GM23338 (cell line): ENCODE measurements at regions not wholly inside any gene's neighbourhood (a gene's known extent, or its start where the extent isn't known, plus 50 kb on each side); places are given as distances from the start of the nearest gene placed in this dataset.

Experiments used
- ATAC-seq: fragments of 200-7000 bp; cut with Tn5 transposase; 3 replicates; pipeline ENCODE4 v1.9.1; 2020
- DNase-seq: peaks from one replicate; pipeline ENCODE4 v3.0.0-alpha.2; 2015; ENCODE audit warnings: low spot score
- H2AFZ ChIP-seq: fragments of 200-600 bp; sonication (generic); 2 replicates; pipeline ENCODE4 v1.8.0; 2016; ENCODE audit warnings: antibody characterized with exemption, mild to moderate bottlenecking, moderate library complexity
- H3F3A ChIP-seq: fragments of 200-600 bp; sonication (generic); replicated peaks from 2 replicates; pipeline ENCODE4 v1.8.0; 2017; ENCODE audit warnings: antibody characterized with exemption, mixed run types, low read depth
- H3K27ac ChIP-seq: fragments of 200-600 bp; sonication (generic); 2 replicates; pipeline ENCODE4 v1.6.1; 2016; ENCODE audit warnings: low read depth
- H3K27me3 ChIP-seq: fragments of 200-600 bp; sonication (generic); 2 replicates; pipeline ENCODE4 v1.8.0; 2016; ENCODE audit warnings: mild to moderate bottlenecking, mixed run types, moderate library complexity; ENCODE audit not compliant: insufficient read depth
- H3K36me3 ChIP-seq: fragments of 200-600 bp; sonication (generic); 2 replicates; pipeline ENCODE4 v1.8.0; 2016; ENCODE audit warnings: mild to moderate bottlenecking; ENCODE audit not compliant: insufficient read depth
- H3K4me1 ChIP-seq: fragments of 200-600 bp; sonication (generic); 2 replicates; pipeline ENCODE4 v1.8.0; 2016; ENCODE audit warnings: mild to moderate bottlenecking, moderate library complexity; ENCODE audit not compliant: insufficient read depth
- H3K4me2 ChIP-seq: fragments of 200-600 bp; sonication (generic); 2 replicates; pipeline ENCODE4 v1.7.1; 2017; ENCODE audit warnings: mixed run types
- H3K4me3 ChIP-seq: fragments of 200-600 bp; sonication (generic); 2 replicates; pipeline ENCODE4 v1.6.1; 2016; ENCODE audit warnings: mixed run types
- H3K79me2 ChIP-seq: fragments of 200-600 bp; sonication (generic); replicated peaks from 2 replicates; pipeline ENCODE4 v1.8.0; 2017; ENCODE audit warnings: mild to moderate bottlenecking; ENCODE audit not compliant: insufficient read depth
- H3K9me2 ChIP-seq: fragments of 200-600 bp; sonication (generic); 2 replicates; pipeline ENCODE4 v1.8.0; 2017; ENCODE audit not compliant: insufficient read depth
- H4K20me1 ChIP-seq: fragments of 200-600 bp; sonication (generic); replicated peaks from 2 replicates; pipeline ENCODE4 v1.8.0; 2017; ENCODE audit warnings: mild to moderate bottlenecking; ENCODE audit not compliant: insufficient read depth
- H3K27ac Mint-ChIP-seq: 2 replicates; pipeline ENCODE4 v1.8.0; 2020; ENCODE audit warnings: inconsistent platforms, mild to moderate bottlenecking, moderate library complexity, mixed read lengths
- H3K27me3 Mint-ChIP-seq: 3 replicates; pipeline ENCODE4 v1.8.0; 2022; ENCODE audit warnings: low read depth, mild to moderate bottlenecking, moderate library complexity, mixed read lengths, inconsistent platforms; ENCODE audit not compliant: insufficient read depth, poor library complexity
- H3K36me3 Mint-ChIP-seq: 3 replicates; pipeline ENCODE4 v1.8.0; 2021; ENCODE audit warnings: low read depth, mild to moderate bottlenecking, inconsistent platforms, moderate library complexity, mixed read lengths
- H3K4me1 Mint-ChIP-seq: 3 replicates; pipeline ENCODE4 v1.8.0; 2020; ENCODE audit warnings: mild to moderate bottlenecking, inconsistent platforms, mixed read lengths
- H3K4me3 Mint-ChIP-seq: 3 replicates; pipeline ENCODE4 v1.8.0; 2021; ENCODE audit warnings: moderate library complexity, mild to moderate bottlenecking, inconsistent platforms, mixed read lengths
- H3K9me3 Mint-ChIP-seq: 3 replicates; pipeline ENCODE4 v1.8.0; 2020; ENCODE audit warnings: moderate library complexity, mild to moderate bottlenecking, inconsistent platforms, mixed read lengths
- CREB1 ChIP-seq: fragments of 250-450 bp; sonication (Bioruptor Pico); IDR thresholded peaks from 2 replicates; pipeline ENCODE4 v1.5.0; 2020; ENCODE audit warnings: low read depth, mild to moderate bottlenecking, moderate library complexity
- EZH2 ChIP-seq: fragments of 200-600 bp; sonication (generic); IDR thresholded peaks from one replicate; pipeline ENCODE4 v1.8.0; 2017; ENCODE audit warnings: antibody characterized with exemption, mild to moderate bottlenecking, low read depth; ENCODE audit not compliant: unreplicated experiment
- EZH2phosphoT487 ChIP-seq: fragments of 200-600 bp; sonication (generic); IDR thresholded peaks from one replicate; pipeline ENCODE4 v1.8.1; 2018; ENCODE audit warnings: antibody characterized with exemption; ENCODE audit not compliant: unreplicated experiment
- NANOG ChIP-seq: IDR thresholded peaks from 2 replicates; pipeline ENCODE4 v1.6.1; 2016; ENCODE audit warnings: antibody characterized with exemption, borderline replicate concordance
- STAT1 ChIP-seq: IDR thresholded peaks from one replicate; pipeline ENCODE4 v1.6.1; 2016; ENCODE audit warnings: antibody characterized with exemption; ENCODE audit not compliant: unreplicated experiment
- ZNF331 ChIP-seq: fragments of 250-450 bp; sonication (Bioruptor Pico); IDR thresholded peaks from 2 replicates; pipeline ENCODE4 v1.5.0; 2020; ENCODE audit warnings: low read depth, mild to moderate bottlenecking, moderate library complexity
- TF ChIP-seq, protein P1 (sequence below): IDR thresholded peaks from one replicate; pipeline ENCODE4 v1.6.1; 2018; ENCODE audit warnings: antibody characterized with exemption; ENCODE audit not compliant: unreplicated experiment
- TF ChIP-seq, protein P2 (sequence below): IDR thresholded peaks from 2 replicates; pipeline ENCODE4 v1.6.1; 2016; ENCODE audit warnings: antibody characterized with exemption

DNA sequence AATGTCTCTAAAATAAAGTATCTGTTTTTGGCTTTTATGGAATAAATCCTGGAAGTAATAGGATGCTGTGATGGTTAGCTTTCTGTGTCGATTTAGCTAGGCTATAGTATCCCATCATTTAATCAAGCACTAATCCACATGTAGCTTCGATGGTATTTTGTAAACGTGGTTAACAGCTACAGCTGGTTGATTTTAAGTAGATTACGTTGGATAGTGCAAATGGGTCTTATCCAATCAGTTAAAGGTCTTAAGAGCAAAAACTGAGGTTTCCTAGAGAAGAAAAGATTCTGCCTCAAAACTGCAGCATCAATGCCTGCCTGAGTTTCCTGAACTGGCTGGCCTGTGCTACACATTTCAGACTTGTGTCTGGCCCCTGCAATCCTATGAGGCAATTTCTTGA lies 314.2 kb upstream of the SORL1-AS1 start:
- H2AFZ ChIP-seq: no peak overlapping the region
- Mint-ChIP-seq H3K4me3 (no peak overlapping the region), H3K4me1 (peaks cover 8% of the 10 kb centered on the region; the same call in 1 of the 3 replicates), H3K36me3 (no peaks in the 10 kb centered on the region), H3K27ac (no peak overlapping the region), H3K9me3 (no peaks in the 10 kb centered on the region), H3K27me3 (no peaks in the 10 kb centered on the region)
- peaks cover 4% of the 10 kb centered on the region; the same call in 1 of the 2 replicates for H3K9me2 ChIP-seq
- no peak overlapping the region for H3K27ac ChIP-seq
- H3K4me2 ChIP-seq: no peak overlapping the region
- ATAC-seq: no peak
- H3K27me3 ChIP-seq: no peaks in the 10 kb centered on the region
- H3K79me2 ChIP-seq: no peaks in the 10 kb centered on the region
- H4K20me1 ChIP-seq: no peaks in the 10 kb centered on the region
- H3F3A ChIP-seq: no peaks in the 10 kb centered on the region
- no peak overlapping the region for H3K4me3 ChIP-seq
- H3K4me1 ChIP-seq: 0 out of 2 replicates have a peak, but pooled peaks cover 3% of the 10 kb centered on the region
- H3K36me3 ChIP-seq: no peaks in the 10 kb centered on the region
- no peak for DNase-seq
- TF ChIP-seq STAT1: no peak
- TF ChIP-seq, protein P1, sequence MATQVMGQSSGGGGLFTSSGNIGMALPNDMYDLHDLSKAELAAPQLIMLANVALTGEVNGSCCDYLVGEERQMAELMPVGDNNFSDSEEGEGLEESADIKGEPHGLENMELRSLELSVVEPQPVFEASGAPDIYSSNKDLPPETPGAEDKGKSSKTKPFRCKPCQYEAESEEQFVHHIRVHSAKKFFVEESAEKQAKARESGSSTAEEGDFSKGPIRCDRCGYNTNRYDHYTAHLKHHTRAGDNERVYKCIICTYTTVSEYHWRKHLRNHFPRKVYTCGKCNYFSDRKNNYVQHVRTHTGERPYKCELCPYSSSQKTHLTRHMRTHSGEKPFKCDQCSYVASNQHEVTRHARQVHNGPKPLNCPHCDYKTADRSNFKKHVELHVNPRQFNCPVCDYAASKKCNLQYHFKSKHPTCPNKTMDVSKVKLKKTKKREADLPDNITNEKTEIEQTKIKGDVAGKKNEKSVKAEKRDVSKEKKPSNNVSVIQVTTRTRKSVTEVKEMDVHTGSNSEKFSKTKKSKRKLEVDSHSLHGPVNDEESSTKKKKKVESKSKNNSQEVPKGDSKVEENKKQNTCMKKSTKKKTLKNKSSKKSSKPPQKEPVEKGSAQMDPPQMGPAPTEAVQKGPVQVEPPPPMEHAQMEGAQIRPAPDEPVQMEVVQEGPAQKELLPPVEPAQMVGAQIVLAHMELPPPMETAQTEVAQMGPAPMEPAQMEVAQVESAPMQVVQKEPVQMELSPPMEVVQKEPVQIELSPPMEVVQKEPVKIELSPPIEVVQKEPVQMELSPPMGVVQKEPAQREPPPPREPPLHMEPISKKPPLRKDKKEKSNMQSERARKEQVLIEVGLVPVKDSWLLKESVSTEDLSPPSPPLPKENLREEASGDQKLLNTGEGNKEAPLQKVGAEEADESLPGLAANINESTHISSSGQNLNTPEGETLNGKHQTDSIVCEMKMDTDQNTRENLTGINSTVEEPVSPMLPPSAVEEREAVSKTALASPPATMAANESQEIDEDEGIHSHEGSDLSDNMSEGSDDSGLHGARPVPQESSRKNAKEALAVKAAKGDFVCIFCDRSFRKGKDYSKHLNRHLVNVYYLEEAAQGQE: no peak

DNA sequence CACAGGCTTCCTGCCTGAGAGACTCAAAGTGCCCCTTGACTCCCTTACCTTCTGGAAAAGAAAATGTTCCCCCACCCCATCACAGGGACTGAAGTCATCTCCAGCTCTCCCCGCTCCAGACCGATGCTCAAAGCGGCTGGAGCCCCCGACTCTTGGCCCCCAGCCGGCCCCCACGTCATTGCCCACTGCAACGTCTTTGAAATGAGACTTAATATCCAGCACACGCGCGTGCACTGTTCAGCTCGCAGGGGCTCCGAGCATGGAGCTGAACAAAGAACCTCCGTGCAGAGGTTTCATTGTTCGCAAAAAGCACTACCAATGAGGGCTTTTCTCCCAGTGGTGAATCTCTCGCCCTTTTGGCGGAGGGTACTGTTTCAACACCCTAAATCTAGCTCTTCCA lies 313.4 kb upstream of the SORL1-AS1 start:
- Mint-ChIP-seq H3K36me3 (no peaks in the 10 kb centered on the region), H3K27me3 (no peaks in the 10 kb centered on the region), H3K27ac (no peak overlapping the region), H3K9me3 (no peaks in the 10 kb centered on the region), H3K4me3 (no peak overlapping the region), H3K4me1 (peaks cover 8% of the 10 kb centered on the region; the same call in 1 of the 3 replicates)
- Histone ChIP-seq H2AFZ (peak overlapping the region; percentile 59; the same call in 1 of the 2 replicates), H3K4me1 (0 out of 2 replicates have a peak, but pooled peaks cover 3% of the 10 kb centered on the region), H3K9me2 (peaks cover 4% of the 10 kb centered on the region; the same call in 1 of the 2 replicates), H3K79me2 (no peaks in the 10 kb centered on the region), H3F3A (no peaks in the 10 kb centered on the region), H3K36me3 (no peaks in the 10 kb centered on the region), H3K4me2 (no peak overlapping the region), H3K27ac (no peak overlapping the region), H3K27me3 (no peaks in the 10 kb centered on the region), H3K4me3 (no peak overlapping the region), H4K20me1 (no peaks in the 10 kb centered on the region)
- no peak for DNase-seq
- ATAC-seq: no peak
- TF ChIP-seq CREB1 (CRISPR knock-in tag) (no peak), ZNF331 (CRISPR knock-in tag) (no peak), NANOG (no peak), EZH2 (no peak), EZH2phosphoT487 (no peak)
- TF ChIP-seq, protein P1: no peak
- TF ChIP-seq, protein P2, sequence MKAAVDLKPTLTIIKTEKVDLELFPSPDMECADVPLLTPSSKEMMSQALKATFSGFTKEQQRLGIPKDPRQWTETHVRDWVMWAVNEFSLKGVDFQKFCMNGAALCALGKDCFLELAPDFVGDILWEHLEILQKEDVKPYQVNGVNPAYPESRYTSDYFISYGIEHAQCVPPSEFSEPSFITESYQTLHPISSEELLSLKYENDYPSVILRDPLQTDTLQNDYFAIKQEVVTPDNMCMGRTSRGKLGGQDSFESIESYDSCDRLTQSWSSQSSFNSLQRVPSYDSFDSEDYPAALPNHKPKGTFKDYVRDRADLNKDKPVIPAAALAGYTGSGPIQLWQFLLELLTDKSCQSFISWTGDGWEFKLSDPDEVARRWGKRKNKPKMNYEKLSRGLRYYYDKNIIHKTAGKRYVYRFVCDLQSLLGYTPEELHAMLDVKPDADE: no peak
